ENCODE measurements at regions not wholly inside any gene's neighbourhood (a gene's known extent, or its start where the extent isn't known, plus 50 kb on each side); places are given as distances from the start of the nearest gene placed in this dataset. TPM values are rescaled to one million over a fixed set of nuclear protein-coding genes. Genes with fewer than 3 reads are reported as not detected.

DNA sequence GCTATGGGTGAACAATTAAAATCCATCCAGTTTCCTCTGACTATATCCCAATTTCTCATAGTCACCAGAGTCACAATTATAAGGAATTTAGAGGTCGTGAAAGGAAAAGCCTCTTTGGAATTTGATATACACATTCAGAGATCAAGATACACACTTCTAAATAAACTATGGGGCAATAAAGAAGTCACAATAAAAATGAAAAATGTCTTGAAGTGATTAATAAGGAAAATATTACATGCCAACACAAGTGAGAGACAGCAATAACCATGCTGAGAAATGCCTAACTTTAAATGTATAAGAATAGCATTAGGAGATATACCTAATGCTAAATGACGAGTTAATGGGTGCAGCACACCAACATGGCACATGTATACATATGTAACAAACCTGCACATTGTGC, 54.9 kb upstream of the ADAMTS19 start:
- no peaks in the 10 kb centered on the region for H3K36me3 Mint-ChIP-seq (ENCODE audit: low read depth, unreplicated experiment)
- no peaks in the 10 kb centered on the region for H3K36me3 ChIP-seq (ENCODE audit: insufficient read depth, low read length)
- TF ChIP-seq EZH2 (IDR thresholded peaks at IDR 0.05; ENCODE audit: insufficient read depth, low read length) = no peak
- no peak for TF ChIP-seq CTCF (IDR thresholded peaks at IDR 0.05; ENCODE audit: insufficient read depth, low read depth, low read length)
- no peaks in the 10 kb centered on the region for H4K20me1 ChIP-seq (ENCODE audit: insufficient read depth, low read length)
- H3K27me3 Mint-ChIP-seq (ENCODE audit: low read depth, unreplicated experiment) = peaks cover 4% of the 10 kb centered on the region
- H3K4me1 Mint-ChIP-seq (ENCODE audit: low read depth, unreplicated experiment) = no peaks in the 10 kb centered on the region
- no peak overlapping the region for H3K4me2 ChIP-seq (ENCODE audit: low read length)
- no peak overlapping the region for H3K27ac Mint-ChIP-seq (ENCODE audit: unreplicated experiment)
- H3K79me2 ChIP-seq (ENCODE audit: insufficient read depth, low read length) = no peaks in the 10 kb centered on the region
- no peak for DNase-seq (ENCODE audit: low read depth)
- no peaks in the 10 kb centered on the region for H3K4me1 ChIP-seq (ENCODE audit: insufficient read depth, low read length)
- H3K9ac ChIP-seq (ENCODE audit: low read length) = no peak overlapping the region
- FAIRE-seq = no peak
- H2AFZ ChIP-seq (ENCODE audit: low read depth, low read length) = no peak overlapping the region
- H3K4me3 Mint-ChIP-seq (ENCODE audit: unreplicated experiment) = no peak overlapping the region
- H3K9me3 Mint-ChIP-seq (ENCODE audit: unreplicated experiment) = peaks cover 2% of the 10 kb centered on the region
- no peaks in the 10 kb centered on the region for H3K27me3 ChIP-seq (ENCODE audit: insufficient read depth, low read length)
- no peak overlapping the region for H3K4me3 ChIP-seq (ENCODE audit: insufficient read depth, low read depth, low read length)
- no peak overlapping the region for H3K27ac ChIP-seq (ENCODE audit: low read depth, low read length)
- no peaks in the 10 kb centered on the region for H3K9me3 ChIP-seq (ENCODE audit: insufficient read depth, low read depth, low read length)

DNA sequence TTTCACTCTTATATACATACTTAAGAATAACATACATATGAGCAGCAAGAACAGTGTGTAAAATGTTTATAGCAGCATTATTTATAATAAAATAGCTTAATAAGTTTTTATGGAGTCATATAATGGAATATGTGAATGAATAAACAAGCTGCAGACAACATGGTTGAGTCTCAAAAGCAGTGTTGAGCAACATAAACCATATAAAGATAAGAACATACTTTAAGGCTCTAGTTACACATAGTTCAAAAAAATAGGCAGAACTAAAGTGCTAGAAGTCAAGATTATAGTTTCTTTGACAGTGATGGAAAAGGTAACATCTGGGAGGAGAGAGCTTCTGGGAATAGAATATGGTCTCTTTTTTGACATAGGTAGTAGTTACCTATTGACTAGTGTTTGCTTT, 53.7 kb upstream of the ADAMTS19 start:
- Histone ChIP-seq H3K36me3 (ENCODE audit: insufficient read depth, low read length) (no peaks in the 10 kb centered on the region), H3K27ac (ENCODE audit: low read depth, low read length) (no peak overlapping the region), H3K79me2 (ENCODE audit: insufficient read depth, low read length) (no peaks in the 10 kb centered on the region), H3K9ac (ENCODE audit: low read length) (no peak overlapping the region), H3K4me3 (ENCODE audit: insufficient read depth, low read depth, low read length) (no peak overlapping the region), H3K4me1 (ENCODE audit: insufficient read depth, low read length) (no peaks in the 10 kb centered on the region), H2AFZ (ENCODE audit: low read depth, low read length) (no peak overlapping the region), H4K20me1 (ENCODE audit: insufficient read depth, low read length) (no peaks in the 10 kb centered on the region), H3K4me2 (ENCODE audit: low read length) (no peak overlapping the region), H3K9me3 (ENCODE audit: insufficient read depth, low read depth, low read length) (no peaks in the 10 kb centered on the region), H3K27me3 (ENCODE audit: insufficient read depth, low read length) (no peaks in the 10 kb centered on the region)
- no peaks in the 10 kb centered on the region for H3K36me3 Mint-ChIP-seq (ENCODE audit: low read depth, unreplicated experiment)
- peaks cover 4% of the 10 kb centered on the region for H3K27me3 Mint-ChIP-seq (ENCODE audit: low read depth, unreplicated experiment)
- FAIRE-seq = no peak
- peaks cover 7% of the 10 kb centered on the region for H3K4me1 Mint-ChIP-seq (ENCODE audit: low read depth, unreplicated experiment)
- DNase-seq (ENCODE audit: low read depth) = no peak
- TF ChIP-seq EZH2 (IDR thresholded peaks at IDR 0.05; ENCODE audit: insufficient read depth, low read length) (no peak), CTCF (IDR thresholded peaks at IDR 0.05; ENCODE audit: insufficient read depth, low read depth, low read length) (no peak)
- no peak overlapping the region for H3K27ac Mint-ChIP-seq (ENCODE audit: unreplicated experiment)
- no peak overlapping the region for H3K4me3 Mint-ChIP-seq (ENCODE audit: unreplicated experiment)
- H3K9me3 Mint-ChIP-seq (ENCODE audit: unreplicated experiment) = peaks cover 2% of the 10 kb centered on the region

Small RNA genes in the stretch of these regions (microRNA-seq; reads per million reads assigned to microRNA genes)
- gene MIR4460 = not detected

All from astrocyte (in vitro differentiated cells and primary cell).